PC-3 (cell line): ENCODE measurements at regions not wholly inside any gene's neighbourhood (a gene's known extent, or its start where the extent isn't known, plus 50 kb on each side); places are given as distances from the start of the nearest gene placed in this dataset.

ENCODE experiments used
- ATAC-seq: fragments of 200-7000 bp; cut with Tn5 transposase; 2 replicates; pipeline ENCODE4 v1.9.1; 2020; ENCODE audit warnings: mild to moderate bottlenecking, moderate library complexity
- BruUV-seq: library from RNA; stranded (reverse); fragments of 400-500 nt; replicated peaks from 2 replicates; lab custom pipeline; 2021; lab: Mats Ljungman, UMichigan
- CTCF ChIA-PET: fragments of 300-600 bp; sonication (Branson Sonifier 250); formaldehyde crosslinking; loops from one replicate; lab custom pipeline; 2022; ENCODE audit warnings: antibody characterized with exemption; lab: Charles Lee
- POLR2A ChIA-PET: fragments of 300-600 bp; sonication (Branson Sonifier 250); formaldehyde crosslinking; loops from one replicate; lab custom pipeline; 2022; ENCODE audit warnings: antibody characterized with exemption; ENCODE audit not compliant: unreplicated experiment; lab: Charles Lee
- DNase-seq: peaks from one replicate; pipeline ENCODE4 v3.0.0-alpha.2; 2015
- H2AFZ ChIP-seq: fragments of 300-600 bp; sonication (generic); 2 replicates; pipeline ENCODE4 v1.6.0; 2016; ENCODE audit warnings: antibody characterized with exemption, low read length
- H3F3A ChIP-seq: fragments of 300-600 bp; sonication (generic); one replicate; pipeline ENCODE4 v1.6.0; 2017; ENCODE audit warnings: antibody characterized with exemption, low read length, control low read depth, mild to moderate bottlenecking; ENCODE audit not compliant: unreplicated experiment
- H3K27ac ChIP-seq: fragments of 300-600 bp; sonication (generic); 2 replicates; pipeline ENCODE4 v1.5.1; 2016; ENCODE audit warnings: mild to moderate bottlenecking, low read length
- H3K27me3 ChIP-seq: fragments of 300-600 bp; sonication (generic); 2 replicates; pipeline ENCODE4 v1.6.1; 2016; ENCODE audit warnings: low read length, mixed read lengths
- H3K36me3 ChIP-seq: fragments of 300-600 bp; sonication (generic); 2 replicates; pipeline ENCODE4 v1.6.1; 2016; ENCODE audit warnings: low read depth, mixed run types, low read length, mixed read lengths
- H3K4me1 ChIP-seq: fragments of 300-600 bp; sonication (generic); 2 replicates; pipeline ENCODE4 v1.5.1; 2016; ENCODE audit warnings: low read length; ENCODE audit not compliant: insufficient read depth
- H3K4me2 ChIP-seq: fragments of 300-600 bp; sonication (generic); 2 replicates; pipeline ENCODE4 v1.6.0; 2016; ENCODE audit warnings: low read length
- H3K4me3 ChIP-seq: fragments of 300-600 bp; sonication (generic); 2 replicates; pipeline ENCODE4 v1.5.1; 2016; ENCODE audit warnings: mild to moderate bottlenecking, low read length, mixed read lengths
- H3K79me2 ChIP-seq: fragments of 300-600 bp; sonication (generic); 2 replicates; pipeline ENCODE4 v1.6.1; 2017; ENCODE audit warnings: low read length, mixed read lengths
- H3K9ac ChIP-seq: fragments of 300-600 bp; sonication (generic); 2 replicates; pipeline ENCODE4 v1.6.0; 2016; ENCODE audit warnings: mild to moderate bottlenecking, low read length
- H3K9me2 ChIP-seq: fragments of 300-600 bp; sonication (generic); replicated peaks from 2 replicates; pipeline ENCODE4 v1.6.1; 2016; ENCODE audit warnings: mixed run types, low read length, mixed read lengths
- H3K9me3 ChIP-seq: fragments of 300-600 bp; sonication (generic); 2 replicates; pipeline ENCODE4 v1.6.1; 2016; ENCODE audit warnings: low read length, mixed read lengths
- H4K20me1 ChIP-seq: fragments of 300-600 bp; sonication (generic); 2 replicates; pipeline ENCODE4 v1.6.1; 2016; ENCODE audit warnings: low read length, mixed read lengths
- CTCF ChIP-seq: fragments of 300-600 bp; sonication (generic); conservative IDR thresholded peaks from 2 replicates; pipeline ENCODE4 v1.5.1; 2017; ENCODE audit warnings: antibody characterized with exemption, low read depth, mild to moderate bottlenecking, low read length
- EZH2 ChIP-seq: fragments of 300-600 bp; sonication (generic); IDR thresholded peaks from one replicate; pipeline ENCODE4 v1.6.1; 2017; ENCODE audit warnings: antibody characterized with exemption, mild to moderate bottlenecking, low read length; ENCODE audit not compliant: unreplicated experiment
- EZH2phosphoT487 ChIP-seq: fragments of 300-600 bp; sonication (generic); IDR thresholded peaks from 2 replicates; pipeline ENCODE4 v1.6.1; 2018; ENCODE audit warnings: mild to moderate bottlenecking, antibody characterized with exemption, low read length, borderline replicate concordance
- intact Hi-C: fragments of 100-400 bp; cut with micrococcal nuclease; formaldehyde crosslinking; loops from 2 replicates; pipeline ENCODE4 v1.9.0; 2023

- Histone ChIP-seq H3K9me2 (no peaks in the 10 kb centered on the region), H3K27ac (no peak overlapping the region), H2AFZ (no peak overlapping the region), H3K27me3 (peaks cover 28% of the 10 kb centered on the region), H3K9me3 (no peaks in the 10 kb centered on the region), H3F3A (no peaks in the 10 kb centered on the region), H3K79me2 (no peaks in the 10 kb centered on the region), H3K9ac (no peak overlapping the region), H3K4me3 (no peak overlapping the region), H3K4me1 (no peaks in the 10 kb centered on the region), H3K36me3 (no peaks in the 10 kb centered on the region), H3K4me2 (no peak overlapping the region), H4K20me1 (no peaks in the 10 kb centered on the region)
- ChIA-PET POLR2A (no interaction called here), CTCF (interaction anchor here (0.7 kb wide), 1 partner anchor 23 kb away, joined by 3 read pairs; no protein-coding TSS in a partner anchor)
- TF ChIP-seq EZH2 (no peak), EZH2phosphoT487 (no peak), CTCF (no peak)
- intact Hi-C loops = no loop called here
- no peak for ATAC-seq
- BruUV-seq = no TSS peak
- no peak for DNase-seq
These were observed 136.1 kb upstream of the LMCD1 start for GRCh38 chr3:8365541-8365940.

GRCh38 chr3:8366219-8366810 lies 135.3 kb upstream of the LMCD1 start:
- Histone ChIP-seq H3K4me2 (no peak overlapping the region), H3K36me3 (no peaks in the 10 kb centered on the region), H3F3A (no peaks in the 10 kb centered on the region), H3K4me1 (0 out of 2 replicates have a peak, but pooled peaks cover 2% of the 10 kb centered on the region), H3K27me3 (peaks cover 28% of the 10 kb centered on the region), H3K4me3 (no peak overlapping the region), H4K20me1 (no peaks in the 10 kb centered on the region), H3K79me2 (no peaks in the 10 kb centered on the region), H3K27ac (no peak overlapping the region), H3K9me2 (no peaks in the 10 kb centered on the region), H2AFZ (no peak overlapping the region), H3K9ac (no peak overlapping the region), H3K9me3 (no peaks in the 10 kb centered on the region)
- no TSS peak for BruUV-seq
- ChIA-PET POLR2A (no interaction called here), CTCF (interaction anchor here (0.7 kb wide), 1 partner anchor 24 kb away, joined by 3 read pairs; no protein-coding TSS in a partner anchor)
- ATAC-seq (no peak), DNase-seq (no peak)
- no peak for TF ChIP-seq EZH2
- intact Hi-C loops = no loop called here

GRCh38 chr3:8368598-8368997 lies 133.0 kb upstream of the LMCD1 start:
- Histone ChIP-seq H3K36me3 (no peaks in the 10 kb centered on the region), H4K20me1 (no peaks in the 10 kb centered on the region), H2AFZ (no peak overlapping the region), H3K9ac (no peak overlapping the region), H3K4me3 (no peak overlapping the region), H3K4me2 (no peak overlapping the region), H3K27ac (no peak overlapping the region), H3K27me3 (peaks cover 28% of the 10 kb centered on the region), H3K9me2 (no peaks in the 10 kb centered on the region), H3K79me2 (no peaks in the 10 kb centered on the region), H3K9me3 (no peaks in the 10 kb centered on the region), H3K4me1 (0 out of 2 replicates have a peak, but pooled peaks cover 3% of the 10 kb centered on the region), H3F3A (no peaks in the 10 kb centered on the region)
- POLR2A ChIA-PET = no interaction called here
- no peak for DNase-seq
- intact Hi-C loops = no loop called here
- CTCF ChIA-PET = no interaction called here
- no peak for ATAC-seq
- TF ChIP-seq EZH2phosphoT487 (no peak), EZH2 (no peak), CTCF (no peak)
- no TSS peak for BruUV-seq
